Transverse colon (tissue), 4 donors: ENCODE measurements at regions not wholly inside any gene's neighbourhood (a gene's known extent, or its start where the extent isn't known, plus 50 kb on each side); places are given as distances from the start of the nearest gene placed in this dataset.

Source experiments
- DNase-seq: peaks from one replicate; pipeline ENCODE4 v3.0.0-alpha.2; 2019
- H3K27ac ChIP-seq, 4 donors: fragments of 200-600 bp; sonication (generic); 2 replicates each; pipeline ENCODE4 v1.5.1; 2016 to 2018; ENCODE audit warnings: inconsistent platforms in 4 of 4
- H3K27me3 ChIP-seq: fragments of 200-600 bp; sonication (generic); 2 replicates; pipeline ENCODE4 v1.5.1; 2017; ENCODE audit warnings: inconsistent platforms
- H3K36me3 ChIP-seq, 4 donors: fragments of 200-600 bp; sonication (generic); 2 replicates each; pipeline ENCODE4 v1.5.1; 2017 to 2019; ENCODE audit warnings: inconsistent platforms in 4 of 4
- H3K4me1 ChIP-seq, 4 donors: fragments of 200-600 bp; sonication (generic); 2 replicates each; pipeline ENCODE4 v1.5.1; 2017 to 2020; ENCODE audit warnings: inconsistent platforms in 4 of 4
- H3K4me3 ChIP-seq, 4 donors: fragments of 200-600 bp; sonication (generic); 1 replicate in 1 of 4; 2 replicates in 3 of 4; pipeline versions ENCODE4 v1.5.1 to v1.6.1; 2017 to 2019; ENCODE audit warnings: inconsistent platforms in 4 of 4
- H3K9me3 ChIP-seq, 2 donors: fragments of 200-600 bp; sonication (generic); 2 replicates each; pipeline ENCODE4 v1.5.1; 2017 to 2019; ENCODE audit warnings: inconsistent platforms in 2 of 2
- EP300 ChIP-seq: sonication (generic); formaldehyde crosslinking; IDR thresholded peaks from one replicate; pipeline ENCODE4 v1.6.1; 2017; ENCODE audit warnings: antibody characterized with exemption, low read depth
- POLR2A ChIP-seq: fragments of 450-650 bp; IDR thresholded peaks from one replicate; pipeline ENCODE4 v1.6.1; 2016; ENCODE audit warnings: antibody characterized with exemption, mild to moderate bottlenecking, moderate library complexity
- POLR2AphosphoS5 ChIP-seq, 3 donors: sonication (generic); formaldehyde crosslinking; IDR thresholded peaks; one replicate each; pipeline ENCODE4 v1.6.1; 2016; ENCODE audit warnings: antibody characterized with exemption in 3 of 3
- WGBS, 2 donors: methylation state at CpG; one replicate each; pipeline ENCODE4 v1.1.5; 2018; ENCODE audit warnings: low coverage in 1 of 2; 5-methylcytosine and 5-hydroxymethylcytosine counted together
- in situ Hi-C, 4 donors: fragments of 200-750 bp; cut with MboI; loops; one replicate each; pipeline versions ENCODE4 v1.15.0 to v1.15.1; 2017; ENCODE audit warnings: low sequenced_read_pairs in 3 of 4, low pct_ligation_motif_present in 1 of 4, low pct_unique_long_range_greater_than_20kb in 1 of 4
- intact Hi-C: fragments of 100-400 bp; cut with DNase I; formaldehyde crosslinking; loops from one replicate; pipeline ENCODE4 v1.15.1; 2023; ENCODE audit warnings: low total_unique reads
- TF ChIP-seq, protein P1 (sequence below), 5 experiments: fragments of 200-600 bp in 3 of 5; fragments of 450-650 bp in 2 of 5; sonication (generic) in 3 of 5; IDR thresholded peaks; 1 replicate in 2 of 5; 2 replicates in 3 of 5; pipeline ENCODE4 v1.5.1; 2016 to 2017; ENCODE audit warnings: antibody characterized with exemption in 5 of 5, inconsistent platforms in 3 of 5, mild to moderate bottlenecking in 2 of 5, moderate library complexity in 1 of 5

DNA sequence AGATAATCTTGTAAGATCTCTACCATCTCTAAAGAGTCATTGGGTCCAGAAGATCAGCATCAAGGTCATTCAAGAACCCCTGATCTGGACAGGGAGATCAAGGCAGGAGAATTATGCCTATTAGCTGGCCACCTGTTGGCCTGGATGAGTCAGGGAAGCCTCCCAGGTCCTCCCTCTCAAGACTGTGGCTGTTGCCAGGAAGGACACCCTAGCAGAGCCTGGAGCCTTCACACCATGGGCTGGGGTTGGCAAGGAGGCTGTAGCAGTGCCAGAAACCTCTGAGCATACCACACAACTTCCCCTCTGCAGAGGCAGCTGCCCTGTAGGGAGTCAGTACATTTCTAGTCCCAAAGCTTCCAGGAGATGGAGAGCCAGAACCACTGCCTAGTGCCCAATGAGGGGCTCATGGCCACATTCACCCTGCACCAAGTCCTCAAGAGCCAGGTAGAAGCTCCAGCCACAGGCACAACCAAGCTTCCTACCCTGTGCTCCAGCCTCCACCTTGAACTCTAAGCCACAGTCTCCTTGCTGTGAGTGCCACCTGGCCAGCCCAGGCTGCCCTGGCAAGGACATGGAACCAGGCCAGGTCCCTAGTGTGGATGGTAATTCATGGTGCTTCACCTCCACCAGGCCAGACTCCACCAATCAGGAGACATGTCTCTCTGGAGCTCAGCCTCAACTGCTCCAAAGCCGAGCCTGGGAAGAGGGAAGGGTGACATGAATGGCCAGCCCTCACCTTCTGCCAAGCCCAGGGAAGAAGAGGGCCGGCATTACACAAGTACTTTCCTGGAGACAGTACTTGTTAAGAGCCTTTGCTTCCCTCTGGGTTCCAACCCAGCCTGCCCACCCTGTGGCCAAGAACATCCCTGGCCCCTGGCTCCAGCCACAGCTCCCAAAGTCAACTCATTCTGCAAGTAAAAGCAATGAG lies 124.3 kb downstream of the BUD13 start:
- H3K9me3 ChIP-seq = no peaks in the 10 kb centered on the region
- no peak overlapping the region for H3K27ac ChIP-seq
- intact Hi-C loops (no loop called here), in situ Hi-C loops (no loop called here)
- DNase-seq = no peak
- H3K4me3 ChIP-seq = no peak overlapping the region
- H3K27me3 ChIP-seq = no peaks in the 10 kb centered on the region
- WGBS, 2 donors = 77% methylated on average over 2 of the region's 2 CpGs; no CpG with 5 or more reads in 1 of the 2 donors
- TF ChIP-seq EP300 = no peak
- TF ChIP-seq POLR2A = no peak
- TF ChIP-seq, protein P1, sequence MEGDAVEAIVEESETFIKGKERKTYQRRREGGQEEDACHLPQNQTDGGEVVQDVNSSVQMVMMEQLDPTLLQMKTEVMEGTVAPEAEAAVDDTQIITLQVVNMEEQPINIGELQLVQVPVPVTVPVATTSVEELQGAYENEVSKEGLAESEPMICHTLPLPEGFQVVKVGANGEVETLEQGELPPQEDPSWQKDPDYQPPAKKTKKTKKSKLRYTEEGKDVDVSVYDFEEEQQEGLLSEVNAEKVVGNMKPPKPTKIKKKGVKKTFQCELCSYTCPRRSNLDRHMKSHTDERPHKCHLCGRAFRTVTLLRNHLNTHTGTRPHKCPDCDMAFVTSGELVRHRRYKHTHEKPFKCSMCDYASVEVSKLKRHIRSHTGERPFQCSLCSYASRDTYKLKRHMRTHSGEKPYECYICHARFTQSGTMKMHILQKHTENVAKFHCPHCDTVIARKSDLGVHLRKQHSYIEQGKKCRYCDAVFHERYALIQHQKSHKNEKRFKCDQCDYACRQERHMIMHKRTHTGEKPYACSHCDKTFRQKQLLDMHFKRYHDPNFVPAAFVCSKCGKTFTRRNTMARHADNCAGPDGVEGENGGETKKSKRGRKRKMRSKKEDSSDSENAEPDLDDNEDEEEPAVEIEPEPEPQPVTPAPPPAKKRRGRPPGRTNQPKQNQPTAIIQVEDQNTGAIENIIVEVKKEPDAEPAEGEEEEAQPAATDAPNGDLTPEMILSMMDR (IDR thresholded peaks at IDR 0.05) = no peak
- no peak for TF ChIP-seq POLR2AphosphoS5 (IDR thresholded peaks at IDR 0.05)
- H3K4me1 ChIP-seq = no peaks in the 10 kb centered on the region
- H3K36me3 ChIP-seq = no peaks in the 10 kb centered on the region

DNA sequence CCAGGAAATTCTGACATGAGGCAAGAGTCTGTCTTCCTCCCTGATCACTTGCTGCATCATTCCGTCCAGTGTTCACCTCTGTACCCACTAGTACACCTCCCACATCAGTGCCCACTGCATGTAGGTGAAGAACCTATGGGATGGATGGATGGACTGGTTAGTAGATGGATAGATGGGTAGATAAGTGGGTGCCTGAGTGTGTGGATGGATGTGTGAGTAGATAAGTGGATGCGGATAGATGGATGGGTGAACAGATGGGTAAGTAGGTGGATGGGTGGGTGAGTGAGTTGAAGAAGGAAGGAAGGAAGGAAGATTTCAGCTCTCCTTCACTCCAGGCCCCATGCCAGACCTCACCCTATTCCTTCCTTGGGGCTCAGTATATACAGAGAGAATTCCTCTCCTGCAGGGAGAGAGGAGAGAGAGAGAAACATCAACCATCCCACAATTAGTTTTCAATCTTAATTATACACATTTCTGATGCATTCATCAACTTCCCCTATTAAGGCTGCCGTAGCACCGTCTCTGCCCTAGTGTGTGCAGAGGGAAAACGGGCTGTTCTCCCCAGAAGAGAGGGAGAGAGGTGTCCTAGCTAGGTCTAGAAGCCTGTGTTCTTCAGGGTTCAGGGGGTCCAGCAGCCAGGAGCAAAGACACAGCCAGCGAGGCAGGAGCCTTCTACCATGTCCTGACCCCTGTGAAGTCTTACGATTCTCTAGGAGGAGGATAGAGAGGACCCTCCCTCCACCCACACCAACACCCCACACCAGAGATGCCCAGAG lies 125.3 kb downstream of the BUD13 start:
- Histone ChIP-seq H3K27me3 (no peaks in the 10 kb centered on the region), H3K9me3 (no peaks in the 10 kb centered on the region), H3K4me1 (no peaks in the 10 kb centered on the region), H3K4me3 (no peak overlapping the region), H3K27ac (no peak overlapping the region), H3K36me3 (no peaks in the 10 kb centered on the region)
- DNase-seq = no peak
- 77 to 93% methylated on average over 5 to 7 of the region's 7 CpGs for WGBS, 2 donors
- in situ Hi-C loops (no loop called here), intact Hi-C loops (no loop called here)
- TF ChIP-seq, protein P1 (IDR thresholded peaks at IDR 0.05) = no peak
- no peak for TF ChIP-seq POLR2AphosphoS5 (IDR thresholded peaks at IDR 0.05)
- no peak for TF ChIP-seq POLR2A
- TF ChIP-seq EP300 = no peak

DNA sequence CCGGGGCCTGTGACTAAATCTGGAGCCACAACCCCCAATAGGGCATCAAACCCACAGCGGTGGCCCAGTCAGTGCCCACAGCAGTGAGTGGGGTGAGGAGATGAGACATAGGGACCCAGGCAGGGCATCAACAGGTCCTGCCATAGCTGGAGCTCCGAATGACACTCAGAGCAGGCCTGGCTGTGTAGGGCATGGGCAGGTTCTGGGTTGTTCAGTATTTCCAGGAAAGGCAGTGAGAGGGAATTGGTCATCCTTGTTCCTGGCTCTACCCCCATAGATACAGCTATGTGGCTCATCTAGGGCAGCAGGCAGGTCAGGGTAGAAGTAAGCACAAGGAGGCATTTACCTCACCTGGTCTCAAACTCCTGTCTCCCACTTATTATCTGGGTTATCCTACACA lies 126.6 kb downstream of the BUD13 start:
- no peak for DNase-seq
- Histone ChIP-seq H3K4me3 (no peak overlapping the region), H3K4me1 (no peaks in the 10 kb centered on the region), H3K9me3 (no peaks in the 10 kb centered on the region), H3K27ac (no peak overlapping the region), H3K36me3 (no peaks in the 10 kb centered on the region), H3K27me3 (no peaks in the 10 kb centered on the region)
- intact Hi-C loops (no loop called here), in situ Hi-C loops (no loop called here)
- 86% methylated on average over 3 of the region's 3 CpGs; no CpG with 5 or more reads in 1 of the 2 donors for WGBS, 2 donors
- TF ChIP-seq POLR2AphosphoS5 (IDR thresholded peaks at IDR 0.05) = no peak
- TF ChIP-seq EP300 = no peak
- TF ChIP-seq, protein P1 (IDR thresholded peaks at IDR 0.05) = no peak
- no peak for TF ChIP-seq POLR2A

DNA sequence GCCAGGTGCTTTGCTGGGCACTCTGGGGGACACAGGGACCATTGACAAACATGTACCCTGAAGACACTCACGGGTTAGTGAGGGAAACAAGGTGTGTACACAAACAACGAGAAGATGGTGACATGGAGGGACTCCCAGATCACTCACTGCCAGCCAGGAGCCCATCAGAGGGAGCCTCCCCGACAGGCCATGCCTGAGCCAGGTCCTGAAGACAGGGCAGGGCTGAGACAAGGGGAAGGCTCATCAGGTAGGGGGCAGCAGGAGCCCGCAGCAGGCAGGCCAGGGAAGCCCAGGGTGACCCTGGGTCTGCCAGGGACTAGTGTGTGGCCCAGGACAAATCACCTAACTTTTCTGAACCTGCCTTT lies 127.9 kb downstream of the BUD13 start:
- H3K9me3 ChIP-seq = no peaks in the 10 kb centered on the region
- DNase-seq = no peak
- intact Hi-C loops = no loop called here
- TF ChIP-seq POLR2AphosphoS5 (IDR thresholded peaks at IDR 0.05) (no peak), EP300 (no peak)
- 67% methylated on average over 4 of the region's 4 CpGs; no CpG with 5 or more reads in 1 of the 2 donors for WGBS, 2 donors
- no peaks in the 10 kb centered on the region for H3K36me3 ChIP-seq
- no peak overlapping the region for H3K4me3 ChIP-seq
- no peaks in the 10 kb centered on the region for H3K4me1 ChIP-seq
- H3K27me3 ChIP-seq = no peaks in the 10 kb centered on the region
- in situ Hi-C loops = no loop called here
- H3K27ac ChIP-seq = no peak overlapping the region
